ENCODE measurements at regions not wholly inside any gene's neighbourhood (a gene's known extent, or its start where the extent isn't known, plus 50 kb on each side); places are given as distances from the start of the nearest gene placed in this dataset.
"Not testable (repeated sequence)": the region's sequence is repeated elsewhere in the genome, so short reads cannot be mapped to it uniquely, and the experiment has no call there.

GRCh38 chr10:124171561-124171960 is 78.2 kb upstream of the CHST15 start:
- CTCF ChIA-PET: interaction anchor here (2.0 kb wide), 1 partner anchor 176 kb away, joined by 5 read pairs; no protein-coding TSS in a partner anchor
- H3K27me3 Mint-ChIP-seq: no peaks in the 10 kb centered on the region
- H3K4me1 Mint-ChIP-seq (ENCODE audit: low read depth): peaks cover 8% of the 10 kb centered on the region
- H3K36me3 Mint-ChIP-seq (ENCODE audit: low read depth): no peaks in the 10 kb centered on the region
- intact Hi-C loops (cut with micrococcal nuclease): no loop called here
- H3K9me3 Mint-ChIP-seq: no peaks in the 10 kb centered on the region
- ATAC-seq (no peak), DNase-seq (no peak)
- POLR2A ChIA-PET: no interaction called here
- no peak overlapping the region for H3K4me3 Mint-ChIP-seq
- H3K27ac Mint-ChIP-seq: no peak overlapping the region
- TF ChIP-seq CTCF (IDR thresholded peaks at IDR 0.05): no peak

- no peak for TF ChIP-seq CTCF (IDR thresholded peaks at IDR 0.05)
- no peak overlapping the region for H3K27ac Mint-ChIP-seq
- ATAC-seq (no peak), DNase-seq (no peak)
- H3K4me1 Mint-ChIP-seq (ENCODE audit: low read depth): no peaks in the 10 kb centered on the region
- H3K27me3 Mint-ChIP-seq: no peaks in the 10 kb centered on the region
- no peak overlapping the region for H3K4me3 Mint-ChIP-seq
- intact Hi-C loops (cut with micrococcal nuclease): no loop called here
- H3K36me3 Mint-ChIP-seq (ENCODE audit: low read depth): no peaks in the 10 kb centered on the region
- no peaks in the 10 kb centered on the region for H3K9me3 Mint-ChIP-seq
- CTCF ChIA-PET: interaction anchor here (2.0 kb wide), 1 partner anchor 176 kb away, joined by 5 read pairs; no protein-coding TSS in a partner anchor
- POLR2A ChIA-PET: no interaction called here
These were observed 77.2 kb upstream of the CHST15 start for GRCh38 chr10:124170631-124171030.

GRCh38 chr10:124168991-124169802 is 75.8 kb upstream of the CHST15 start:
- TF ChIP-seq CTCF (IDR thresholded peaks at IDR 0.05): no peak
- H3K36me3 Mint-ChIP-seq (ENCODE audit: low read depth): no peaks in the 10 kb centered on the region
- no peaks in the 10 kb centered on the region for H3K27me3 Mint-ChIP-seq
- no peaks in the 10 kb centered on the region for H3K4me1 Mint-ChIP-seq (ENCODE audit: low read depth)
- DNase-seq: no peak
- no peaks in the 10 kb centered on the region for H3K9me3 Mint-ChIP-seq
- no peak overlapping the region for H3K27ac Mint-ChIP-seq
- ChIA-PET CTCF (no interaction called here), POLR2A (no interaction called here)
- no peak for ATAC-seq
- intact Hi-C loops (cut with micrococcal nuclease): no loop called here
- no peak overlapping the region for H3K4me3 Mint-ChIP-seq

- H3K36me3 Mint-ChIP-seq (ENCODE audit: low read depth): no peaks in the 10 kb centered on the region
- peaks cover under 1% of the 10 kb centered on the region for H3K27me3 Mint-ChIP-seq
- H3K4me3 Mint-ChIP-seq: no peak overlapping the region
- intact Hi-C loops (cut with micrococcal nuclease): no loop called here
- no peak overlapping the region for H3K27ac Mint-ChIP-seq
- ChIA-PET CTCF (no interaction called here), POLR2A (no interaction called here)
- TF ChIP-seq CTCF (IDR thresholded peaks at IDR 0.05): no peak
- ATAC-seq (no peak), DNase-seq (no peak)
- H3K4me1 Mint-ChIP-seq (ENCODE audit: low read depth): no peaks in the 10 kb centered on the region
- no peaks in the 10 kb centered on the region for H3K9me3 Mint-ChIP-seq
These were observed 75.2 kb upstream of the CHST15 start for GRCh38 chr10:124168581-124168980.

GRCh38 chr10:124167925-124168324 is 74.5 kb upstream of the CHST15 start:
- H3K27me3 Mint-ChIP-seq; DNase-seq; H3K4me1 Mint-ChIP-seq (ENCODE audit: low read depth); H3K9me3 Mint-ChIP-seq; H3K4me3 Mint-ChIP-seq; POLR2A ChIA-PET; H3K27ac Mint-ChIP-seq; ATAC-seq; H3K36me3 Mint-ChIP-seq (ENCODE audit: low read depth); CTCF ChIA-PET; intact Hi-C loops (cut with micrococcal nuclease): not testable (repeated sequence)

Measured in activated CD8-positive, alpha-beta T cell treated with anti-CD3 and anti-CD28 coated beads for 36 hours (primary cell).